SK-N-MC (cell line): ENCODE measurements at regions not wholly inside any gene's neighbourhood (a gene's known extent, or its start where the extent isn't known, plus 50 kb on each side); places are given as distances from the start of the nearest gene placed in this dataset.

Source experiments
- EZH2 ChIP-seq: fragments of 200-600 bp; sonication (generic); IDR thresholded peaks from one replicate; pipeline ENCODE4 v1.6.1; 2017; ENCODE audit warnings: antibody characterized with exemption
- FOXP2 ChIP-seq: optimal IDR thresholded peaks from 2 replicates; pipeline ENCODE3; 2011; ENCODE audit warnings: mild to moderate bottlenecking, moderate library complexity; ENCODE audit not compliant: insufficient read depth; ENCODE audit errors: extremely low read length, control extremely low read depth
- POLR2AphosphoS5 ChIP-seq: IDR thresholded peaks from 2 replicates; pipeline ENCODE4 v1.6.1; 2012; ENCODE audit warnings: mild to moderate bottlenecking, low read depth, low read length, borderline replicate concordance

DNA sequence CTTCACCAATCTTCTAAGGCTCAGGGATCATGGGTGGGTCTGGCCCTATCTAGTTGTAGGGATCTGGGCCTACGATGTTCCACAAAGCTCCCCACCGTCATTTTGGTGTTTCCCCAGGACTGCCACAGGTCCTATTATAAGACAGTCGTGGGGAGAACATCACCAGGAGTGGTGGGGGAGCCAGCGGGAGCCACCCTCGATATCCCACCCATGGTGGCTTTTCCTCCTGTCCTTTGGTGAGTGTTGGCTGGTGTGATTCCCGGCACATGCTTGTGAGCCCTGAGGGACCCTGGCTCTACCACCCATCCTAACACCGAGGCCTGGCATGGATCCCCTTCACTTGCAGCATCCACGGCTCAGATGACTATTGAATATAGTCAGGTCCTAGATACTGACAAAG is 247.4 kb downstream of the ACTR3B start:
- TF ChIP-seq POLR2AphosphoS5, result no peak
- TF ChIP-seq EZH2, result no peak
- no peak for TF ChIP-seq FOXP2
